GM19025 (cell line): ENCODE measurements at regions not wholly inside any gene's neighbourhood (a gene's known extent, or its start where the extent isn't known, plus 50 kb on each side); places are given as distances from the start of the nearest gene placed in this dataset.
"Not testable (repeated sequence)": the region's sequence is repeated elsewhere in the genome, so short reads cannot be mapped to it uniquely, and the experiment has no call there.

Source experiments
- ATAC-seq: cut with Tn5 transposase; IDR thresholded peaks from one replicate; pipeline ENCODE4 v1.9.1; 2021; ENCODE audit warnings: mild to moderate bottlenecking, low read depth, moderate library complexity; ENCODE audit not compliant: unreplicated experiment

- no peak for ATAC-seq
These were observed 554.0 kb upstream of the ARRDC3 start for GRCh38 chr5:91937121-91937520.

DNA sequence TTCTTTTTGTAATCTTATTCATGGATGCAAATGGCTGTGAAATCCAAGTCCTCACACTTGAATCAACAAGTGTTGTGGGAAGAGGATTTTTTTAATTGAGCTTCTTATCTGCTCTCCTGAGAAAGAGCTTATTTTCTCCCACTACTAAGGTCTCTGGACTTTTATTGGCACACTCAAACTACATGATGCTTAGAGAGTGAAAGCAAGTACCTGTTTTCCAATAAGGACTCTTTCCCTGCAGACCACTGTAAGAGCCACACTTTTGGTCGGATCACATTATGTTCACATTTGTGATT lies 546.4 kb upstream of the ARRDC3 start:
- no peak for ATAC-seq

- ATAC-seq: no peak
These were observed 545.8 kb upstream of the ARRDC3 start for GRCh38 chr5:91928754-91929521.

GRCh38 chr5:91927439-91927838 lies 544.3 kb upstream of the ARRDC3 start:
- no peak for ATAC-seq

GRCh38 chr5:91925249-91925648 lies 542.1 kb upstream of the ARRDC3 start:
- no peak for ATAC-seq

DNA sequence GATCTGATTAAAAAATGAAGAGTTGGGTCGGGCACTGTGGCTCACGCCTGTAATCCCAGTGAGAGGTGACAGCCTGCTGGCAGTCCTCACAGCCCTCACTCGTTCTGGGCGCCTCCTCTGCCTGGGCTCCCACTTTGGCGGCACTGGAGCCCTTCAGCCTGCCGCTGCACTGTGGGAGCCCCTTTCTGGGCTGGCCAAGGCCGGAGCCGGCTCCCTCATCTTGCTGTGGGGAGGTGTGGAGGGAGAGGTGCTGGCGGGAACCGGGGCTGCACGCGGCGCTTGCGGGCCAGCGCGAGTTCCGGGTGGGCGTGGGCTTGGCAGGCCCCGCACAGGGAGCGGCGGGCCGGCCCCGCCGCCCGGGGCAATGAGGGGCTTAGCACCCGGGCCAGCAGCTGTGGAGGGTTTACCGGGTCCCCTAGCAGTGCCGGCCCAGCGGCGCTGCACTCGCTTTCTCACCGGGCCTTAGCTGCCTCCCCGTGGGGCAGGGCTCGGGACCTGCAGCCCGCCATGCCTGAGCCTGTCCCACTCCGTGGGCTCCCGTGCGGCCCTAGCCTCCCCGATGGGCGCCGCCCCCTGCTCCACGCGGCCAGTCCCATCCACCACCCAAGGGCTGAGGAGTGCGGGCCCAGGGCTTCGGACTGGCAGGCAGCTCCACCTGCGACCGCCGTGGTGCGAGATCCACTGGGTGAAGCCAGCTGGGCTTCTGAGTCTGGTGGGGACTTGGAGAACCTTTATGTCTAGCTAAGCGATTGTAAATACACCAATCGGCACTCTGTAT lies 534.1 kb upstream of the ARRDC3 start:
- not testable (repeated sequence) for ATAC-seq

GRCh38 chr5:91910655-91911054 lies 527.5 kb upstream of the ARRDC3 start:
- ATAC-seq: no peak

- ATAC-seq: no peak
These were observed 527.1 kb upstream of the ARRDC3 start for GRCh38 chr5:91910247-91910646.

DNA sequence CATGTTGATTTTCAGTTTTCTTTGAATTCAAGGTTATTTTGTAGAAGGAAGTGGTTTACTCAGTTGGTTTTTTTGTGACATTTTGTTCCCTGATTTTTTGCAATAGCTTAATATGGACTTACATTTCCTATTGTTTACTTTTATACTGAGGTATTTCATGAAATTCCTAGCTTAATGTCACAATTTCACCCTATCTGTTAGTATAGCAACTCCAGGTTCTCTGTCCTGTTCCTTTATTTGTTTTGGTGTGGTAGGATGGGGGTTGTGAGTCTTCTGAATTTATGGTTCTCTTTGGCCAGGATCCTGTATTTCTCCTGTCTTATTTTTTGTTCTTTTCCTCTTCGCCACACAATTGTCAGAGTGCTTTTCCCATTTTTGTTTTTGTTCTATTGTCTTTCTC lies 523.4 kb upstream of the ARRDC3 start:
- no peak for ATAC-seq

GRCh38 chr5:91906027-91906426 lies 522.9 kb upstream of the ARRDC3 start:
- no peak for ATAC-seq

DNA sequence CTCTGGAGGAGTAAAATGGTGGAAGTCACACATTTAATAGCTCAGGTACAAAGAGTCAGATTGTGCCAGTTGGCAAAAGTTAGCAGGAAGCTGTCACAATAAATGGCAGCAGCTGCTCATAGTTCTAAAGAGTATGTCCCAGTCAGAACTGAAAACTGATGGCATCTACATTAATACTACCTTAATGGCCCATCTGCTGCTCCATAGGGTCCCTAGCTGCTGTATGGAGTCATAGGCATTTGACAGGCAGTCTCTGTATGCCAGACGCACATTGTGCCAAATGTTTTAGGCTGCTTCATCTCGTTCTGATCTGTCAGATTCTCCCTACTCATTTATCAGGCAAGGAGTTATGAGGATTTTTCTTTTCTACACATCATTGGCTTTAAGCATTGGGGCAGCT lies 515.8 kb upstream of the ARRDC3 start:
- ATAC-seq: no peak

DNA sequence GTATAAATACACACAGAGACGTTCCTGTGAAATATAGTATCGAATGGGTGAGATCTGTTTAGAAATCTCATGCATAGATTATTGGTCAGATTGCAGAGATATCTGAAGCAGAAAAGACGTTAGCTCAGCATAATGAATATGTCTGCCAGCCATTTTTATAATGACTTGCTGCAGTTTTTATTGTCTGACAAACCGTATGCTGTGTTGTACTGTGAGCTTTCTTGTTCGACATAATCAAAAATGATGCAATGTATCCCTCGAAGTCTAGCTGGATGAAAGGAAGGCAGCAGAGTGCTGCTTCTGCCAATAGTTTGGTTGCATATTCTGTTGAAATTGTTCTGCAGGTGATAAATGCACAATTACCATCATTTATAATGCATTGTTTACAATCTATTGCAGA lies 514.9 kb upstream of the ARRDC3 start:
- ATAC-seq: no peak

DNA sequence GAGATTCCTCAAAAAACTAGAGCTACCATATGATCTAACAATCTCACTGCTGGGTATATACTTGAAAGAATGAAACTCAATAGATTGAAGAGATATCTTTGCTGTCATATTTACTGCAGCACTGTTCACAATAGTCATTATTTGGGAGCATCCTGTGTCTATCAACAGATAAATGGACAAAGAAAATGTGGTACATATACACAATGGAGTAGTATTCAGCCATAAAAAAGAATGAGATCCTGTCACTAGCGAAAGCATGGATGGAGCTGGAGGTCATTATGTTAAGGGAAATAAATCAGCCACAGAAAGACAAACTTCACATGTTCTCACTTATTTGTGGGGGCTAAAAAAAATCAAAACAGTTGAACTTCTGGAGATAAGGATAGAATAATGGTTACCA lies 505.7 kb upstream of the ARRDC3 start:
- no peak for ATAC-seq

GRCh38 chr5:91885291-91886265 lies 502.5 kb upstream of the ARRDC3 start:
- ATAC-seq: no peak

DNA sequence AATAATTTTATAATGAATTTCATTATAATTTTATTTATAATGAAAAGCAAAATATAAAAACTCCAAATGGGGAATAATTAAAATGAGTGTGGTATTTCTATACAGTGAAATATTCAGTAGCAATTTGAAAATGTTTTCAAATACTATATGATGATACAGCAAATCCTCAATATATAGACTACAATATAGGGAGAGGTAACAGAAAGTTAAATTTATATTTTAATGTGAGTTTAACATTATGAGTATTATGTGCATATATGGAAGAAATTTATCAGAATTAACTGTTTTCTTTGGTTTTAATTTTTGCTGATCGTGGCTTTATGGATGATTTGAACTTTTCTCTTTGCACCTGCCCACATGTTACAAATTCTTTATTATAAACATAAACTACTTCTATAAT lies 500.9 kb upstream of the ARRDC3 start:
- ATAC-seq: no peak

- ATAC-seq: no peak
These were observed 492.2 kb upstream of the ARRDC3 start for GRCh38 chr5:91875196-91875779.

DNA sequence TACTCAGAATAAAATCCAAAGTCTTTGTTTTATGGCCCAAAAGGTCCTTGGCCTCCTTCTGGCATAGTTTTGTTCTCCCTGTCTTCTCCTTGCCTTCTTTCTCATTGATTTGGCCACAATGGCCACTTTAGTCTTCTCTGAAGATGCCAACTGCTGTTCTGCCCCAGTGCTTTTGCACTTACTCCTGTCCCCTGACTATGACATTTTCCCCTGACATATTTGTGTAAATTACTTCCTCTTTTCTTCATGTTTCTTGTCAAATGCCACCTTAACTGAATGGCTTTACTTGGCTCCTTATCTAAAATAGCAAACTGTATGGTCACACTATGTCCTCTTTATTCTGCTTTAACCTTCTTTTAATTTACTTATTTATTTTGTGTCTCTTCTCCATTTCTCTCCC lies 484.7 kb upstream of the ARRDC3 start:
- ATAC-seq: no peak

GRCh38 chr5:91865915-91866314 lies 482.8 kb upstream of the ARRDC3 start:
- ATAC-seq: no peak

GRCh38 chr5:91864962-91865361 lies 481.8 kb upstream of the ARRDC3 start:
- no peak for ATAC-seq

- ATAC-seq: no peak
These were observed 468.6 kb upstream of the ARRDC3 start for GRCh38 chr5:91851670-91852069.

DNA sequence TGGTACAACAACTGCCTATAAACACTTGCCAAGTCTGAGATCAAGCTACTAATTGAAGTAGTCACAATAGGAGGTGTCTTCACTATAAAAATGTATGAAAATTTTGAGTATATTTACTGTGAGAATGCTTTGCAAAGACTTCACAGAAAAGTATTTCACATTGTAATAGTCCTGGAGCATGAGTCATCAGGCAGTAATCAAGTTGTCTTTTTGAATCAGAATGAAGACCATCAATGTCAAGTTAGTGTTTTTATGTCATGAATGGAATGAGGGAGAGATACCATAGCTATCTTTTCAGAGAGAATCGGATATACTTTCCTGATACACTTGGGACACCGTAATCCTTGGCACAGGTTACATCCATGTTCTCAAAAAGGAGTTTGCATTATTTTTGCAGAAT lies 466.9 kb upstream of the ARRDC3 start:
- no peak for ATAC-seq
